GM12875 (cell line): ENCODE measurements at regions not wholly inside any gene's neighbourhood (a gene's known extent, or its start where the extent isn't known, plus 50 kb on each side); places are given as distances from the start of the nearest gene placed in this dataset.
"Not testable (repeated sequence)": the region's sequence is repeated elsewhere in the genome, so short reads cannot be mapped to it uniquely, and the experiment has no call there.

Experiments
- H3K4me3 ChIP-seq: one replicate; pipeline ENCODE4 v1.5.1; 2011; ENCODE audit warnings: low read depth, low read length, control low read depth
- CTCF ChIP-seq: IDR thresholded peaks from 2 replicates; pipeline ENCODE4 v1.5.1; 2011; ENCODE audit warnings: low read depth, mild to moderate bottlenecking, control low read depth, inconsistent platforms, low read length, moderate library complexity, borderline replicate concordance; ENCODE audit not compliant: insufficient read depth

GRCh38 chrX:13162772-13163410, 118.5 kb upstream of the FAM9C start:
- no peak for TF ChIP-seq CTCF

GRCh38 chrX:13159886-13160285, 115.5 kb upstream of the FAM9C start:
- TF ChIP-seq CTCF = no peak
- H3K4me3 ChIP-seq = no peak overlapping the region

More at GRCh38 chrX:13162772-13163410, 118.5 kb upstream of the FAM9C start:
- H3K4me3 ChIP-seq = no peak overlapping the region

GRCh38 chrX:13158911-13159310, 114.5 kb upstream of the FAM9C start:
- no peak overlapping the region for H3K4me3 ChIP-seq
- no peak for TF ChIP-seq CTCF

- H3K4me3 ChIP-seq = not testable (repeated sequence)
Measured at GRCh38 chrX:13155550-13155949, 111.1 kb upstream of the FAM9C start.

GRCh38 chrX:13153796-13154195, 109.4 kb upstream of the FAM9C start:
- no peak for TF ChIP-seq CTCF
- H3K4me3 ChIP-seq = no peak overlapping the region

- TF ChIP-seq CTCF = no peak
- no peak overlapping the region for H3K4me3 ChIP-seq
Measured at GRCh38 chrX:13152518-13153185, 108.2 kb upstream of the FAM9C start.

GRCh38 chrX:13151828-13152517, 107.6 kb upstream of the FAM9C start:
- no peak overlapping the region for H3K4me3 ChIP-seq
- no peak for TF ChIP-seq CTCF
